Posterior vena cava (tissue), 2 donors: ENCODE measurements at regions not wholly inside any gene's neighbourhood (a gene's known extent, or its start where the extent isn't known, plus 50 kb on each side); places are given as distances from the start of the nearest gene placed in this dataset.
"Not testable (repeated sequence)": the region's sequence is repeated elsewhere in the genome, so short reads cannot be mapped to it uniquely, and the experiment has no call there.

Source experiments
- DNase-seq: peaks from one replicate; pipeline ENCODE4 v3.0.0-alpha.2; 2020; ENCODE audit warnings: low spot score
- intact Hi-C, 2 donors: fragments of 100-400 bp; cut with DNase I; formaldehyde crosslinking; loops; one replicate each; pipeline versions ENCODE4 v1.14.1 to v1.14.2; 2022 to 2023
- donor health status: DM: yes; HTN: yes; CAD: no.
- donor health status: DM: yes; HTN: yes; CAD: no.

- intact Hi-C loops = no loop called here
- no peak for DNase-seq
Observed at GRCh38 chr1:232859216-232859615, 54.0 kb downstream of the MAP10 start.

DNA sequence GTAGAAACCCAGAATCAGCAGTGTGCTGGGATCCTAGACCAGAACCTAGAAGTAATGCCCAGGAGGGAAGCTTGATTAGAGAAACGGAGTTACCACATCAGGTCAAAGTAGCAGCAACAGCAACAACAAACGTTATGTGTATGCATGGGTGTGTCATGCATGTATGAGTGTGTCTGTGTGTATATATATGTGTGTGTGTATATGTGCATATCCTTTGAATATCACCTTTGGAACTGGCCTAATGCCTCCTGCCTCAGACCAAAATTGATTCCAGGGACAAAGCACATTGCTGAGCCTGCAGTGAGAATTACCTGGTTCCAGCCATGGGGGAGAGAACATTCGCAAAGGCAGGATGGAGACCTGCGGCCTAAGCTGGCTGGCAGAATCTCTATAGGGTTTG is 55.9 kb downstream of the MAP10 start:
- DNase-seq = no peak

DNA sequence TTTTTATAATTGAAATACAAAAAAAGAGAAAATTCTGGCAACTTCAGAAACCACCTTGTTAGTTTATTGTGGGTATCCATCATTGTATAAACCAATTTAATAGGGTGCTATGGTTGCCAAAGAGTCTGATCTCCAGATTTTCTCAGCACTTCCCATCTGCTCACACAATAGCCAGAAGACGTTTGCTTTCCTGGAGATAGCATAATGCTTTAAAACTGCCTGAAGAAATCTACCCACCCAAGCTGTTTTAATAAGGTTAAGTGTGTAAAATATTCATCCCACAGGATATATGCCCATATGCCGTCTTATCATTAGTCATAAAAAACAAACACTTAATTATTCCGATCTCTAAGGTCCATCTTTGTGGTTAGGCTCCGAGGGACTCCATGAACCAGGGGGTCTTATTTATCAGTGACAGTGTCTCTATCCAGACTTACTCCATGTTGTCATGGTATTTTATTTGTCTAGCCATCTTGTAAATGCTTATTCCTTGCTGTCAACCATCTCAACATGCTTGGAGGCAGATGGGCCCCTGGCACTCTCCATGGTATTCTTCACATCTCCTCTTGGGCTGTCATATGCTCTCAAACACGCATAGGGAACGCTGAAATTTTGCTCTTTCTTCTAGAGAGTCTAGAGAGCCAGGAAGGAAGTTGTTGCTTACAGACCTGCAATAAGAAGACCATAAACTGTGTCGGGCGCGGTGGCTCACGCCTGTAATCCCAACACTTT is 58.5 kb downstream of the MAP10 start:
- intact Hi-C loops = no loop called here
- DNase-seq = no peak

More for the DNA sequence above, 55.9 kb downstream of the MAP10 start:
- intact Hi-C loops = no loop called here

- DNase-seq = no peak
- intact Hi-C loops = no loop called here
Observed at GRCh38 chr1:232865102-232865931, 60.1 kb downstream of the MAP10 start.

DNA sequence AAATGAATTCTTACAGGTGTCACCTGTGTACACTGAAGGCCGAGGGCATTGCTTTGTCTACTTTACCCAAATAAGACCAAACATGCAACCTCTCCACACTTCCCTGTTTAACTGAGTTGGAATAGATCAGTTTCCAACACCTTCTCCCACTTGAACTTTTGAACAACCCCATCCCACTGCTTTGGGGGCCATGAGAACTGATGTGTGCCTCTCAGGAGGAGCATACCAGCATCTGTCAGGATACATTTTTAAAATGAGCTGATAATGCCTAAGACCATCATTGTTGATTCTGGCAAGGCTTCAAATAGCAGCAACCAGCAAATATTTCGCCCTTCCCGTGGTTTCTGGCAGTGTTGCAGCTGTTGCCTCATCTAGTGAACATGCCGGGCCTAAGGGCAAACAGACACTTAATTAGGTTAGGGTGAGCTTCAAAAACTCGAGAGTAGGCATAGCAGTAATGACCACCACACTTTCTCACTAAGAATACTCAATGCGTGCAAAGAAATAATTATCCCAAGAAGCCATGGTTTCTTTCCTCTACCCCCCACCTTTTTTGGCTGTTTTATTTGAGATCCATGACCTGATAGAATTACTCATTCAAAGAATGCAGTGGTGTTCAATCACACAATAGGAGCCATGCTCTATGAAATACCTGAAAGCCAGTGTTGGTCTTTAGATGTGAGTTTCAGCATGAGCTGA is 63.7 kb downstream of the MAP10 start:
- intact Hi-C loops = no loop called here
- no peak for DNase-seq

DNA sequence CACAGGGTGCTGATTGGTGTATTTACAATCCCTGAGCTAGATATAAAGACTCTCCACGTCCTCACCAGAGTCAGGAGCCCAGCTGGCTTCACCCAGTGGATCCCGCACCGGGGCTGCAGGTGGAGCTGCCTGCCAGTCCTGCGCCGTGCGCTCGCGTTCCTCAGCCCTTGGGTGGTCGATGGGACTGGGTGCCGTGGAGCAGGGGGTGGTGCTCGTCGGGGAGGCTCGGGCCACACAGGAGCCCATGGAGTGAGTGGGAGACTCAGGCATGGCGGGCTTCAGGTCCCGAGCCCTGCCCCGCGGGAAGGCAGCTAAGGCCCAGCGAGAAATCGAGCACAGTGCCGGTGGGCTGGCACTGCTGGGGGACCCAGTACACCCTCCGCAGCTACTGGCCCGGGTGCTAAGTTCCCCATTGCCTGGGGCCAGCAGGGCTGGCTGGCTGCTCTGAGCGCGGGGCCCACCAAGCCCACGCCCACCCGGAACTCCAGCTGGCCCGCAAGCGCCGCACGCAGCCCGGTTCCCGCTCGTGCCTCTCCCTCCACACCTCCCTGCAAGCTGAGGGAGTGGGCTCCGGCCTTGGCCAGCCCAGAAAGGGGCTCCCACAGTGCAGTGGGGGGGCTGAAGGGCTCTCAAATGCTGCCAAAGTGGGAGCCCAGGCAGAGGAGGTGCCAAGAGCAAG is 66.2 kb downstream of the MAP10 start:
- DNase-seq, intact Hi-C loops: not testable (repeated sequence)

GRCh38 chr1:232872284-232872683 is 67.1 kb downstream of the MAP10 start:
- intact Hi-C loops = no loop called here
- DNase-seq = no peak

DNA sequence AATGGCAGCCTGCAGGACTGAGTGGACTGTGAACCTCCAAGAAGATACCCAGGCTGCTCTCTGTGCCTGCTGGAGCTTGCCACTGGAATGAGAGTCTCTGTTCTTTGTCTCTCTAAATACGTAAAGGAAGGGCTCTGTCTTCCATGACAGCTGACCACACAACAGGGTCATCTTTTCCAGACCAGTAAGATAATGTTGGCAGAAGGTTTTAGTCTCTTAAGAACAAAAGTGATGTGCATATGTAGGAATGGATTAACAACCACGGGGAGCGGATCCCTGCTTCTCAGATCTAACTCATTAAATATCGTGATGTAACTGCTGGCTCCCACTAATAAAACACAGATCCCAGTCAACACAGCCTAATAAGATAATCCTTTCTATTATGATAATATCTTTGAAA is 67.5 kb downstream of the MAP10 start:
- no peak for DNase-seq

GRCh38 chr1:232873412-232873811 is 68.2 kb downstream of the MAP10 start:
- intact Hi-C loops = no loop called here
- no peak for DNase-seq

More for the DNA sequence above, 67.5 kb downstream of the MAP10 start:
- intact Hi-C loops = no loop called here

DNA sequence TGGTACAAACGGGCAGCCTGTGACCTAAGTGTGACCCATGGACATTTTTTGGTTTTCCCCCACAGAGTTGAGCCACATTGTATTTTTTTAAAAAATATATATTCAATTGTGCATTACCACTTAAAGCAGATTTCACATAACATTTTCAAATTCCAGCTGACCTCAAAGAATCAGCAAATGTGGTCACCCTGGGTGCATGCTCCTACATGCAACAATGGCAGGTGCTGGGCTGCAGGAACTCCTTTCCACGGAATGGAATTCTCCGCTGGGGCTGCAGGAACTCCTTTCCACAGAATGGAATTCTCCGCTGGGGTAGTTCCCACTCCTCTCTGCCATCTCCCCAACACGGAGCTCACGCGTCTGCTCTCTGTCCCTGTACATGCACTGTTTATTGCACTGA is 68.7 kb downstream of the MAP10 start:
- intact Hi-C loops = no loop called here

DNA sequence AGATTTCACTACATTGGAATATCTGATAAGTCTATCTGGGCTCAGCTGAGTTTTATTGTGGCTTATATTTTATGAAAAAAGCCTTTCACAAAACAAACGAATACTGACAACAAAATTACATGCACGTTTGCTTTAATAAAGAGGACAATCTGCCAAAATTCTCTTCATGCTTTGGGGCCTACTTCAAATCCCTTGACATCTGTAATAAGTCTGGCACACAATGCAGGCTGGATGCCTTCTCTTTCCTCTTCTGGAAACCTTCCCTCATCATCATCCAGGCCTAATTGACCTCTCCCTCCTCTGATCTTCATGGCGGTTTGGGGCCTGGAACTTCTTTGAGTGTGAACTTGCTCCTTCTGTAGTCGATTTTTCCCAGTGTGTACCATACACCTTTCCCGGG is 70.3 kb downstream of the MAP10 start:
- no peak for DNase-seq
- intact Hi-C loops = no loop called here

More for the DNA sequence above, 68.7 kb downstream of the MAP10 start:
- DNase-seq = no peak

- no peak for DNase-seq
- intact Hi-C loops = no loop called here
Observed at GRCh38 chr1:232876506-232877364, 71.5 kb downstream of the MAP10 start.

DNA sequence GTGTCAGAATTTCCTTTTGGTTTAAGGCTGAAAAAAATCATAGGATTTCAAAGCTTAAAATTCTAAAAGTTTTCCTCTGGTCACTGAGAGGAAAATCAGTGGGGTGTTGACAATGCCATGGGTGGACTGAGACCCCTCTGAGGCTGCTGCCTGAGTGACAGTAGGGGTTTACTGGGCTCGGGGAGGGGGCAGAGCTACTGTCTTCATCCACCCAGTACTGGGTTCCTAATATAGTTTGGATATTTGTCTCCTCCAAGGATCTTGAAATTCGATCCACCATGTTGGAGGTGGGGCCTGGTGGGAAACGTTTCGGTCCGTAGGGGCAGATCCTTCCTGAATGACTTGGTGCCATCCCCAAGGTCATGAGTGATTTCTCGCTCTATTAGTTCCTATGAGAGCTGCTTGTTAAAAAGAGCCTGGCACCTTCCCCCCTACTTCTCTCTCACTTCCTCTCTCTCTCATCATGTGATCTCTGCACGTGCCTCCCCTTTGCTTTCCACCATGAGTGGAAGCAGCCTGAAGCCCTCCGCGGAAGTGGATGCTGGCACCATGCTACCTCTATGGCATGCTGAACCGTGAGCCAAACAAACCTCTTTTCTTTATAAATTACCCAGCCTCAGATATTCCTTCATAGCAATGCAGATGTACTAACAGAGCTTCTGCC is 72.3 kb downstream of the MAP10 start:
- DNase-seq = no peak

DNA sequence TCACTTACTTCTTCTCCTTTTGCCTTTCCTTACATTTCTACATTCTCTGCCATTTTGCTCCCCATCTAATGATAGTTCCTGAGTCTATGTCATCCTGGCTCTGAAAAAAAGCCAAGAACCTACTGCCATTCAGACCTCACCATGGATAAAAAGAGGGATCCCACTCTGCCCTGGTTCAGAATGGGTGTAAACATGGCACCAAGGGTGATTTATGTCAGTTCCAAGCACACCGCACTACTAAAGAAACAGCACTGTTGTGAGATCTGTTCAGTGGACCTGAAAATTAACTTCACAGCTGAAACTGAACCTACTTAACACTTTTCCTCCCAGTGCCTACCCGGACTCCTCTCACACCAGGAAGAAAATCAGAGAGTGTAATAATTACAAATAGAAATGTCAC is 72.3 kb upstream of the NTPCR start:
- intact Hi-C loops = no loop called here
- DNase-seq = no peak

More for the DNA sequence above, 72.3 kb downstream of the MAP10 start:
- intact Hi-C loops = no loop called here

- DNase-seq = no peak
- intact Hi-C loops = loop anchor here in 1 of 2 donors (10.0 kb wide), 1 partner anchor 236 kb away; no protein-coding TSS in a partner anchor
Observed at GRCh38 chr1:232880354-232880753, 70.1 kb upstream of the NTPCR start.

DNA sequence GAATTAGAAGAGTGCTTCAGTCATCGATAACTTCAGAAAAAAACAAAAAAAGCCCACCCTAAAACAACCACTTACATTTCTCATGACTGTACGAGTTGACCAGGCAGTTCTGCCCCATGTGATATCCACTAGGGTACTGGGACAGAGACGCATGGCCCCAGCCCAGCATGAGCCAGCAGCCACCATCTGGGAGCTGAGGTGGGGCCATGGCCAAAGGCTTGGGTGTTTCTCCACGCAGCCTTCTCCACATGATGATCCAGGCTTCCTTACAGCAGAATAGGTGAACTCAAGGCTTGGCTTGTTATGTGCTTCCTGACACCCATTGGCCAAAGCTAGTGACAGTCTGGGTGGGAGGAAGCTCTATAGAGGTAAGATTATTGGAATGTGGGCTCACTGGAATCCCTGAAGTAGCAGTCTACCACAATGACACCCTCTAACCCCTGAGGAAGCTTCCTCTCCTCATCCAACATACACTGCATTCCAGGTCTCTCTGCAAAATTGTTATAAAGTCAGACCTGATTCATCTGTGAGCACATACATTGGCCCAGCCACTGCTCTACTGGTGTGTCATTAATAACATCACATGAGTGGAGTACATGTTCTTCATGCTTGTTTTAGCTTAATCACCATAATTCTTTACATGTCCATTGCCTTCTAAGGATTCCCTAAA is 66.3 kb upstream of the NTPCR start:
- intact Hi-C loops = loop anchor here in 1 of 2 donors (10.0 kb wide), 1 partner anchor 239 kb away; no protein-coding TSS in a partner anchor

GRCh38 chr1:232886271-232886670 is 64.1 kb upstream of the NTPCR start:
- intact Hi-C loops = loop anchor here in 1 of 2 donors (10.0 kb wide), 1 partner anchor 241 kb away; no protein-coding TSS in a partner anchor
- DNase-seq = no peak

More for the DNA sequence above, 66.3 kb upstream of the NTPCR start:
- no peak for DNase-seq
